Osteoblast (primary cell): ENCODE measurements at regions not wholly inside any gene's neighbourhood (a gene's known extent, or its start where the extent isn't known, plus 50 kb on each side); places are given as distances from the start of the nearest gene placed in this dataset.

ENCODE experiments used
- DNase-seq: peaks from one replicate; pipeline ENCODE4 v3.0.0; 2011; ENCODE audit warnings: low spot score, mixed read lengths; ENCODE audit not compliant: insufficient read length; ENCODE audit errors: missing footprints
- H2AFZ ChIP-seq: 2 replicates; pipeline ENCODE4 v1.6.0; 2011; ENCODE audit warnings: mild to moderate bottlenecking, low read length
- H3K27ac ChIP-seq: 2 replicates; pipeline ENCODE4 v1.5.1; 2011; ENCODE audit warnings: mild to moderate bottlenecking, low read depth, low read length, moderate library complexity
- H3K27me3 ChIP-seq: 2 replicates; pipeline ENCODE4 v1.6.0; 2012; ENCODE audit warnings: mild to moderate bottlenecking, control low read depth, inconsistent platforms, low read length, moderate library complexity; ENCODE audit not compliant: insufficient read depth
- H3K36me3 ChIP-seq: 2 replicates; pipeline ENCODE4 v1.5.1; 2011; ENCODE audit warnings: mild to moderate bottlenecking, low read length, control low read depth, moderate library complexity; ENCODE audit not compliant: insufficient read depth
- H3K4me1 ChIP-seq: 2 replicates; pipeline ENCODE4 v1.5.1; 2011; ENCODE audit warnings: mild to moderate bottlenecking, low read length, control low read depth, moderate library complexity; ENCODE audit not compliant: insufficient read depth
- H3K4me2 ChIP-seq: 2 replicates; pipeline ENCODE4 v1.6.0; 2011; ENCODE audit warnings: mild to moderate bottlenecking, low read length; ENCODE audit not compliant: insufficient read depth
- H3K4me3 ChIP-seq: fragments of 200-600 bp; sonication (generic); 3 replicates; pipeline ENCODE4 v1.5.1; 2012; ENCODE audit warnings: mild to moderate bottlenecking, low read length, inconsistent platforms; ENCODE audit not compliant: insufficient read depth
- H3K79me2 ChIP-seq: 2 replicates; pipeline ENCODE4 v1.6.0; 2012; ENCODE audit warnings: mild to moderate bottlenecking, low read length, control low read depth, inconsistent platforms; ENCODE audit not compliant: insufficient read depth
- H3K9me3 ChIP-seq: 2 replicates; pipeline ENCODE4 v1.5.1; 2011; ENCODE audit warnings: low read depth, low read length, control low read depth
- H4K20me1 ChIP-seq: 2 replicates; pipeline ENCODE4 v1.6.0; 2012; ENCODE audit warnings: mild to moderate bottlenecking, low read length, control low read depth; ENCODE audit not compliant: insufficient read depth
- TF ChIP-seq, protein P1 (sequence below): IDR thresholded peaks from 2 replicates; pipeline ENCODE4 v1.5.1; 2011; ENCODE audit warnings: mild to moderate bottlenecking, low read depth, low read length, moderate library complexity; ENCODE audit errors: extremely low read depth

DNA sequence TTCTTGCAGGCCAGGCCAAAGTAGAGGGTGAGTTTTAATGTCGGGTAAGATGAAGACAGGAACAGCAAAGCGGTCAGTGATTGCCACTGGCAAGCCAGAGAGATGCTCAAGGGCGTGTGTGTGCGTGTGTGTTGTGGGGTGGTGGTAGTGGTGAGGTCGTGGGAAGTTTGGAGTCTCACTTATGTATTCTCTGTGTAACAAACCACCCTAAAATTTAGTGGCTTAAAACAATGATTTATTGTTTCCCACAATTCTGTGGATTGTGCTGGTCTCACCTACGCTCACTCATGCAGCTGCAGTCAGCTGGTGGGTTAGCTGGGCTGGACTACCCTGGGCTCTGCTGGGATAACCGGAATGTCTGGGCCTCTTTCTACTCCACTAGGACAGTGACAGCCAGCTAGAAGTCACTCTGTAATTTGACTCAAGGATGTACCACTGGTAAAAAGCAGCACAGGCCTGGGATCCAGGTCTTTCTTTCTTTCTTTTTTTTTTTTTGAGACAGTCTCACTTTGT lies 50.9 kb upstream of the BHLHE40 start:
- H2AFZ ChIP-seq: no peak overlapping the region

More for the DNA sequence above, 50.9 kb upstream of the BHLHE40 start:
- Histone ChIP-seq H3K27me3 (no peaks in the 10 kb centered on the region), H3K4me1 (no peaks in the 10 kb centered on the region), H3K4me3 (no peak overlapping the region), H3K79me2 (no peaks in the 10 kb centered on the region), H4K20me1 (no peaks in the 10 kb centered on the region), H3K9me3 (no peaks in the 10 kb centered on the region), H3K27ac (no peak overlapping the region), H3K4me2 (no peak overlapping the region), H3K36me3 (no peaks in the 10 kb centered on the region)
- TF ChIP-seq, protein P1, sequence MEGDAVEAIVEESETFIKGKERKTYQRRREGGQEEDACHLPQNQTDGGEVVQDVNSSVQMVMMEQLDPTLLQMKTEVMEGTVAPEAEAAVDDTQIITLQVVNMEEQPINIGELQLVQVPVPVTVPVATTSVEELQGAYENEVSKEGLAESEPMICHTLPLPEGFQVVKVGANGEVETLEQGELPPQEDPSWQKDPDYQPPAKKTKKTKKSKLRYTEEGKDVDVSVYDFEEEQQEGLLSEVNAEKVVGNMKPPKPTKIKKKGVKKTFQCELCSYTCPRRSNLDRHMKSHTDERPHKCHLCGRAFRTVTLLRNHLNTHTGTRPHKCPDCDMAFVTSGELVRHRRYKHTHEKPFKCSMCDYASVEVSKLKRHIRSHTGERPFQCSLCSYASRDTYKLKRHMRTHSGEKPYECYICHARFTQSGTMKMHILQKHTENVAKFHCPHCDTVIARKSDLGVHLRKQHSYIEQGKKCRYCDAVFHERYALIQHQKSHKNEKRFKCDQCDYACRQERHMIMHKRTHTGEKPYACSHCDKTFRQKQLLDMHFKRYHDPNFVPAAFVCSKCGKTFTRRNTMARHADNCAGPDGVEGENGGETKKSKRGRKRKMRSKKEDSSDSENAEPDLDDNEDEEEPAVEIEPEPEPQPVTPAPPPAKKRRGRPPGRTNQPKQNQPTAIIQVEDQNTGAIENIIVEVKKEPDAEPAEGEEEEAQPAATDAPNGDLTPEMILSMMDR: no peak
- peak; percentile 15 for DNase-seq
